ENCODE measurements at regions not wholly inside any gene's neighbourhood (a gene's known extent, or its start where the extent isn't known, plus 50 kb on each side); places are given as distances from the start of the nearest gene placed in this dataset.

DNA sequence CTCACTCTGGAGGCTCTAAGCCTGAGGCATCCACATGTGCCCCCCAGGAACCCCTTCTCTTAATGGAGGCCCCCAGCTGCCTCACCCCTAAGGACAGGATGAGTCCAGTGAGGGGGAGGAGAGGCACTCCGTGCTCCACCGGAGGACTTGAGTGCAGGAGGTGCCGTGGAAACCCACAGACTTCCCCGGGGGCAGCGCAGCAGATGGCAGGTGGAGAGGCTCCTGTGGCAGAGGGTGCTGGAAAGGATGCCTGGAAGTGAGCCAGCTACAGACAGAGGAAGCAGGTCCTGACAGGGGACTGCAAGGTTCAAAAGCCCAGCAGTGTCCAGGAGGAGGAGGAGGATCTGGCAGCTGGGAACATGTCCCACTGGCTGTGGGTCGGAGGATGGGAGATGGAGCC lies 1384.0 kb downstream of the TBC1D22A start:
- DNase-seq: no peak

DNA sequence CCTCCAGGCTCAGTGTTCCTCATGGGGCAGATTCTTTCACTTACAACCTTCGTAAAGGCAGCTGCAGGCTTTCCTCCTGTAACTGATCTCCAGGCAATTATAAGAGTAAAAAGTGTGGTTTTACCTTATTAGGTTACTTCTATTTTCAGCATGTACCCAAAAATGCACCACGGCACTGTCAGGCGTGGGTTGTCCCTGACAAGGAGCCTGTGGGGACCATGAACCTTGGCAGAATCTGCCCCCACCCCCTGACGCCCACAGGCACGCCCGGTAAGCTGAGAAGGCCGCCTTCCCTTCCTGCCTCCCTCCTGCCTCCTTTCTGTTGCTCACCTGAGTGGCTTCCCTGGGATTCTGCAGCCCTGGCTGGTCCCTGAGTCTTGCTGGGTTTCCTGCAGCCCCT lies 1383.3 kb downstream of the TBC1D22A start:
- no peak for DNase-seq

DNA sequence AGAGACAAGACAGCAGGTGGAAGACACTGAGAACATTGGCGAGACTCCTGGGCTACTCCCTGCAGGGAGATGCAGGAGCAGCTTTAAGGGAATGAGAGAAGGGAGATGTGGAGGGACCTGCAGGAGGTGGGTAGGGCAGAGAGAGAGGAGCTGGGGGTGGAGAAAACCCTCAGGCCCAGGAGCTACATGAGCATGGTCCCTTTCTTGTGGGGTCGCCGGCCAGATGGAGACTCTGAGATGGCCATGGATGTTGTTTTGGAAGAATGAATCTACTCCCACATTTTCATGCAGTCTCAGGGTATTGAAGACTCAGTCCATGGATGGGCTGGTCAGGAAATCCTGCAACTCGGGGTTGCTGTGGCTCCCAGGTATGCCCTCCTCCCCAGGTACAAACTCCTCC lies 1381.9 kb downstream of the TBC1D22A start:
- DNase-seq: no peak

DNA sequence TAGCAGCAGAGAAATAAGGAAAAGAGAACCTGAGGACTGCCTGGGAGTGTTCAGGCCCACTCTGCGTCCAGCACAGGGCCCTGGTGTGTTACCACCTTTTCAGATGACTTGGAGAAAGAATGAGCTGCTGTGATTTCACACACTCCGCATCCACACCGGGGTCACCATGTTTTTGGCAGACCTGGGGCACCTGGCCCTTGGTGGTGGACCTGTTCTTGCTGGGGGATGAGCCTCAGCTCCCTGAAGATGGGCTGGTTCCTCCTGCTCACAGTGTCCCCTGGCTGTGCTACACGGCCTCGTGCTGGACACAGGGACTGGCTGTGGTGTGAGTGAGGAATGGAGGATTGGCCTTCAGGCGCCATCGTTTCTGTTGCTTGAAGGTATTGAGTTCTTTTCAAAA lies 1381.4 kb downstream of the TBC1D22A start:
- DNase-seq: no peak

DNA sequence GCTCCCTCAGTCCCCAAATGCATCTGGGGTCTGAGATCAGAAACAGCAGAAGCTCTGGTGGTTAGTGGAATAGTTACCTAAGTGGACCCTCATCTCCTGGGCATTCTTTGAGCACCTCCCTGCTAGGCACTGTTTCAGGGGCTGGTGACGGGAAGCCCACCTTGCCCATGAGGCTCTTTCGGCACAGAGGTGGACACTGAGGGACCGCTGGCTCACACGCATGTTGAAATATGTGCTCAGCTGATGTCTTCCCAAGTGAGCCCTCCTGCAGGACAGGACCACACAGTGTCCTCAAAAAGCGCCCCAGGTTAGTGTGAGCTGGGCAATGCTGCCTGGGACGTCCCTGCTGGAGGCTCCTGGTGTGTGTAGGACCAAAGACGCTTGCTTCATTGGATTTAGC lies 1379.9 kb downstream of the TBC1D22A start:
- no peak for DNase-seq

DNA sequence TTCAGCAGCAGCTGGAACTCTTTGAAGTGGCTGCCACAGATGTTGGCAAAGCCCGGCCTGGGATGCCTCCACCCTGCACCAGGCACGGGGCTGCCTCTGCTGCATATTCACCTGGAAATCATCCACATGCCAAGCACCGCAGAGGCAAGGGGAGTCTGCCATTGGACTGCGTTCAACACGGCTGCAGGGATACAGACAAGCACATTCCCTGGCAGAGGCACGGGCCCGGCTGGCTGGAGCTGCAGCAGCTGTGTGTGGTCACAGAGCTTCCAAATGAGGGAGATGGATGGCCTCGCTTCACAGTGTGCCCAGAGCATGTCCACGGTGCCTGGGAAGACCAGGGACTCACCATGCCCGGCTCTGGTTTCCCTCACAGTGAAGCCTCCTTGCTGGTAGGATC lies 1378.9 kb downstream of the TBC1D22A start:
- no peak for DNase-seq

DNA sequence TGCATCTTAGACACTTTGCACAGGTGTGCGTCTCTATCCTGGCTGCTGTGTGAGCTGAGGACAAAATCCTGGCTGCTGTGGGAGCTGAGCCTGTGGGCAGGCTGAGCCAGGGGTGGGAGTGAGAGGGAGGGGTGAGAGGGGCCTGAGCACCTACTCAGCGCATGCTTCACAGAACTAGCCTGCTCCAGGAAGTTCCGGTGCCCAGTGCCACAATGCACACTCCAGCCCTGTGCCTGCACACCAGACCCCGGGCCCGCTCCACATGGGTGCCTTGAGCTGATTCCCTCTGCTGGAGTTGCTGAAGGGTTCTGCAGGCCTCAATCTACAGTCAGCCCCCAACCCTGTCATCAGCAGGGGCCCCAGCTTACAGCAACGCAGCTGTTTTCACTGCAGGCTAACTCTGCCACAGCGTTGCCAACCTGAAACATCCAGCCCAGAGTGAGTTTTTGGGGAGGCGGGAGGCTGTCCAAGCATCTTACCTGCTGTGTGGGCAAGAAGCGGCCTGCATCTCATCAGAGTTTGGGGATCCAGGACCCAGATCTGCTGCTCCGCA lies 1377.9 kb downstream of the TBC1D22A start:
- DNase-seq: no peak

DNA sequence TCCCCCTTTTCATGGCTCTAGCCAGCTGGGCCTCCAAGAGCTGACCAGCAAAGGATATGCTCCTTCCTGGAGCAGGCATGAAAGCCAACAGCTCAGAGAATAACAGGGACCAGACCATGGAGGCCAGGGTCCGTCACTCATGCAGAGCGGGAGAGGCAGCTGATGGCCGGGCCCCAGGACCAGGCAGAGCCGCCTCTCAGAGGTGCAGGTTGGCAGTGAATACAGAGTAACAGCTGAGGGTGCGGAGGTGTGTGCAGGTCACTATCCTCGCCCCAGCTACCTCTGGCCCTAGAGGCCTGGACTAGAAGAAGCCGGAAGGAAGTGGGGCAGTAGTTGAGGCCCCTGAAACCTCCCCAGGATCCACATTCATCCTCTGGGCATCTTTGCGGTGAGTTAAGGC lies 1377.3 kb downstream of the TBC1D22A start:
- DNase-seq: no peak

DNA sequence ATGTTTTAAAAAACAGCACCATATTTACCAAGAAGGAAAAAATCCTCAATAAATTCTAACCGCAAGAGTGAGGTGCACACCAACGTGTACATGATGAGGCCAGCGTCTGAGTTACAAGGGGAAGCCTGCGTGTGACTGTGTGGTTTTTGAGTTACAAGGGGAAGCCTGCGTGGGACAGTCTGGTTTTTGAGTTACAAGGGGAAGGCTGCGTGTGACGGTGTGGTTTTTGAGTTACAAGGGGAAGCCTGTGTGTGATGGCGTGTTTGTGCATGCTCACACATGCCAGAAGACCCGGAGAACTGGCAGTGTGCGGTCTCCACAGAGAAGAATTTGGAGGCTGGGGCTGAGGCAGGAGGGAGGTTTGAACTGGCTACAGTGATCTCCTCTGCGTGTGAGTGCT lies 1376.4 kb downstream of the TBC1D22A start:
- DNase-seq: no peak

DNA sequence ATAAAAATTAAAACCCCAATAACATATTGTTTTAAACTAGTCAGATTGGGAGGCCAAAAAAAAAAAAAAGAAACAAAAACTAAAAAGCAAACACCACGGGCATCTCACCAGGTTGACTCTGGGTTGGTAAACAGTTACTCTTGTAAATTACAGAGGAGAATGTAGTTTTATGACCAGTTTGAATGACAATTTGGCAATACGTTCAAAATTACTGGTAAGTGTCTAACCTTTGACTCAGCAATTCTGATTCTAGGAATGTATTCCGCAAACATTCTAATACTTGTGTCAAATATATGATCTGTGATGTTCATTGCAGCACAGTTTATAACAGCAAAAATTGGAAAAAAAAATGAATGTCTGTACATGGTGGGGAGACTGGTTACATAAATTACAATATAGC lies 1376.0 kb downstream of the TBC1D22A start:
- no peak for DNase-seq

DNA sequence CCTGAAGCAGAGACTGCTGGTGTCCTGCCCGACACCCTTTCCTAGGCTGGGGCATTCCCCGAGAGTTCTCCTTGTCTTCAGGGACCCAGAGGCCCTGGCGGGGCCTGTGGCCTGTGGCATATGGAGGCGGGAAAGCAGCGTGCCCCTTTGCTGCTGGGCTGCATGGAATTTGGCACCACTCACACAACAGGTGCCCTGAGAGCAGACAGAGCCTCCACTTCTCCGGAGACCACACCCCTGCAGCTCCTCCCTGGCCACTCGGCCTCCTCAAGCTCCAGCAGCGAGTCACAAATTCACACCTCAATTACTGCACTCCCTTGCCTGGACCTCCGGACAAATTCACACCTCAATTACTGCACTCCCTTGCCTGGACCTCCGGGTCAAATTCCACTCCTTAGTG lies 1375.2 kb downstream of the TBC1D22A start:
- DNase-seq: no peak

DNA sequence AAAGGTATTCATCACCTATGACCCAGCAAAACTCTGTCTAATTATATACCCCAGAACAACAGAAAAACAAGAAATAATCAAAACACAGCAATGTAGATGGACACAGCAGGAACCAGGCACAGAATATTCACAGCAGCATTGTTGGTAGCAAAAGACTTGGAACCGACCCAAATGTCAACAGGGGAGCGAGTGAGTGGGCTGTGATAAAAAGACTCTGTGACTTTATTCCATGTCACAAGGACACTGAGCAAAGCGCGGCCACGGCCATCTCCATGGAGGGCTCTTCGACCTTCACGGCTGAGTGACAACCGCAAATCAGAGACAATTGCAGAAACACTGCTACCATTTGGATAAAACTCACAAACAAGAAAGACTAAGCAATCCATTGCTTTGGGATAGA lies 1373.1 kb downstream of the TBC1D22A start:
- no peak for DNase-seq

DNA sequence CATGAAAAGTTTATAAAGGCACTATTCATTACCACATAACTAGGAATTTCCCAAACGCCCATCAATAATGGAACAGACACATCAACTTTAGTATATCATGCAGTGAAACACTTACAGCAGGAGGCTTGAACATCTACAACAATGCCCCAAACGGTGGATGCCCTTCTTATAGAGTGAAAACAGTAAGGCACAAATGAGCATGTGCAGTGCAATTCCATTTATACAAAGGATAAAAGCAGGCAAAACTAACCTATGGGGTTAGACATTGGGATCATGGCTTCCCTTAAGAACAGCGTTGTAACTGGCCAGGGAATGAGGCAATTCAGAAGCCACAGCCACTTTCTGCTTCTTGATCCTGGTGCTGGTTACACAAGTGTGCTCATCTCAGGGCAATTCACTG lies 1363.0 kb downstream of the TBC1D22A start:
- no peak for DNase-seq

DNA sequence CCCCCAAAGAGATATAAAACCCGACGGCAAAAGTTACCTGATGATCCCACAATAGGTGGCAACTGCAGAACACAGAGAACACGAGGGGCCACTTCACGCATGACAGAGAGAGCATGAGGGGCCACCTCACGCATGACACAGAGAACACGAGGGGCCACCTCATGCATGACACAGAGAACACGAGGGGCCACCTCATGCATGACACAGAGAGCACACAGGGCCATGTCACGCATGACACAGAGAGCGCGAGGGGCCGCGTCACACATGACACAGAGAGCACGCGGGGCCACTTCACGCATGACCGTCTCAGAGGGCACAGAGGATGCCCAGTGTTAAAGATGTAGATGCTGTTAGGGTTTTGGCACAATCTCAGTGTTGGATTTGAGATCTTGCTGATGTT lies 1359.5 kb downstream of the TBC1D22A start:
- no peak for DNase-seq

DNA sequence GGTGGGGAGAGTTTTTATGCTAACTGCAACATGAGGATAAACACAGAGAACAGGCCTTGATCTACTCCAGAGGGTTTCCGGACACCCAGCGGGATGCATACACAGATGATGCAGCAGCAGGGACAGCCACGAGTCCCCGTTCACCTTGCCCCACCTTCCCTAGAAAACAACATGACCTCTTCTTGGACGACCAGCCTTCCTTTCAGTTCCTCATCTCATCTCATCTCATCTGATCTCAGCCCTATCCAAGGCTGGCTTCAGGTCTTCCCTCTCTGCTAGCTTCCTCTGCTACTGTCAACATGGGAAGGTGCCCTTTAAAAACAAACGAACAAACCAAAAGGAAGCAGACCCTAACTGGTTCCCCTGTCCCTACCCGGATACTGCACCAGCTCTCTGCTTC lies 1356.2 kb downstream of the TBC1D22A start:
- no peak for DNase-seq

DNA sequence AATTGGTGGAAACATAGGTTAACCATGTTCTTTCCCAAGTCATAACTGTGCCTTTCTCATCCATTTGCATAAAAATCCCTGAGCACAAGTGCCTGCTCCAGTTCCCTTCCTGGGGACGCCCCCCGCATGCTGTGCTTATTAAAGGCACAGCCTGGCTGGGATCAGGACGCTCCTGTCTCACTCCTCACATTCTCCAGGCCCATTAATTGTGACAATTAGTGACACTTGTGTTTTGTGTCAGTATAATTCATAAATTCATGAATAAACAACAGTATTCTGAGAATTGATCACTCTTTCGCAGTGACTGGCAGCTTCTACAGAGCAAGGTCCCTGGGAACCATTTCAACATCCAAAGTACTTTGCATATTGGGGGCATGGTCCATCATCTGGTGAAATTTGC lies 1354.4 kb downstream of the TBC1D22A start:
- DNase-seq: no peak

DNA sequence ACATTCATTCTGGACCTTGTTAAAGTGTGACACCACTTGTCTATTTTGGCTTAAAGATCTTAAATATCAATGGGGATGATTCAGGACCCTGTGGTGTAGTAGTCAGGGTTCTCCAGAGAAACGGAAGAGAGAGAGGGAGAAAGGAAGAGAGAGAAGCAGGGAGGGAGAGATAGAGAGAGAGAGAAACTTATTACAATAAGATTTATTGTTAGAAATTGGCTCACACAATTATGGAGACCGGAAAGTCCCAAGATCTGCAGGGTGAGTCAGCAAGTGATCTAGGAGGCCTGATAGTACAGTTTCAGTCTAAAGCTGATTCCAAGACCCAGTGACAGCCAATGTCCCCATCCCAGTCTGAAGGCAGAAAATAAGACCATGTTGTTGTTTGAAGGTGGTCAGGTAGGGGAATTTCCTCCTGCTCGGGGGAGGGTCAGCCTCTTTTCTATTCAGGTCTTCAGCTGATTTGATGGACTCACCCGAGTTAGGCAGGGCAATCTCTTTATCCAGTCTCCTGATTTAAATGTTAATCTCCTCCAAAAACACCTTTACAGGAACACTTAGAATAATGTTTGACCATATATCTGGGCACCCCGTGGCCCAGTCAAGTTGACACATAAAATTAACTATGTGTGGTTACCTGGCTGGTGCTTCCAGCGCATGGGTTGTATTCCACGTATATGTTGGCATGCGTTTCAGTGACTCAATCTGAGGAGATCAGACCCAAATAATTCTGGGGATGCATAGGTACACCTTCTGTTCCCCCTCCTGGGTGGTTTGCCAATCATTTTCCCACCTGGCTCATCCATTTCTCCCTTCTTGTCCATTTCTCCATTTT lies 1350.5 kb downstream of the TBC1D22A start:
- no peak for DNase-seq

DNA sequence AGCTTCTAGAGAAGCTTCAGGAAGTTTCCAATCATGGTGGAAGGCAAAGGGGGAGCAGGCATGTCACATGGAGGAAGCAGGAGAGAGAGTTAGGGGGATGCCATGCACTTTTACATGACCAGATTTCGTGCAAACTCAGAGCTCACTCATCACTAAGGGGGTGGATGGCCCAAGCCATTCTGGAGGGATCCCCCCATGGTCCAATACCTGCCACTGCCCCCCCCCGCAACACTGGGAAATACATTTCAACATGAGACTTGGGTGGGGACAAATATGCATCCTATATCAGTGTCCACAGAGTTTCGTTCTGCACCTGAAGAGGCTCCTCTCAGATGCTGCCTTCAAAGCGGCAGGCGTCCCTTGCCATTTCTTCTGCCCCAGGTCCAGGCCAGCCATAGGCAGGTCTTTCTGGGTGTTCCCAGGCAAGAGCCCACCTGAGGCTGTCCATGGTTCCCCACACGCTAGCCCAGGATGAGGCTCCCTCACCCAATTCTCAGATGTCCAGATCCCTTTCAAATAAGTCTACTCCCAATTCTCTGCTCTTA lies 1344.3 kb downstream of the TBC1D22A start:
- no peak for DNase-seq

DNA sequence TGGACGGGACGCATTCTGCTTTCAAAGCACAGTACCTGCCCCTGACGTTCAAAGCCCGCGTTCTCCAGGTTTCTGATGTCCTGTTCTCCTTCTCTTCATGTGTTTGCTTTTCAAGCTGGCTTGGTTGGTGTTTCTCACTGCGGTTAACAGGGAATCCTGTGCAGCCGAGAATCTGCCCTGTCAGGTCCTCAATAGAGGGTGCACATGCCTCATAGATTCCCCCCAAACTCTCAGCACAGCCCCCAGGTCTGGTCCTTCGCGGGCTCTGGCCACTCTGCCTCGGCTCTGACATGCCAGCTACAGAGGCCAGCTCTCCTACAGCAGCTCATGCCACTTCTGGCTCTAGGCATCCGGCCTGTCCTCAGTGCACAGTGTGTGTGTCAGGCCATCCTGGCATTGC lies 1343.8 kb downstream of the TBC1D22A start:
- DNase-seq: no peak

DNA sequence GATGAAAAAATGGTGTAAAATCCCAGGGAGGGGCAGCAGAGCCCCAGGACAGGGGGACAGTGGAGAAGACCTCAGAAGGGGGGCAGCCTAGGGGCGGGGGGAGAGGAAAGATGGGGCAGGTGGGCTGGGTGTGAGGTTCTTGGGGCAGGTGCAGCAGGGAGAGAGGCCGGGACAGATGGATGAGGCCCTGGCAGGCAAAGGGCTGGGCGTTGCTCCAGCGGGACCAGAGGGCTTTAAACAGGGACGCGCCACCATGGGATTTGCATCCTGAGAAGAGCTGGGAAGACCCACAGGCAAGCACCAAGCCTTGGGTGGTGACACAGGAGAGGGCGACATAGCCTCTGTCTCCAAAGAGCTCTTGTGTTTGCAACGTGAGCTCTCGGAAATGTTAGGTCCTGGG lies 1342.8 kb downstream of the TBC1D22A start:
- no peak for DNase-seq

DNA sequence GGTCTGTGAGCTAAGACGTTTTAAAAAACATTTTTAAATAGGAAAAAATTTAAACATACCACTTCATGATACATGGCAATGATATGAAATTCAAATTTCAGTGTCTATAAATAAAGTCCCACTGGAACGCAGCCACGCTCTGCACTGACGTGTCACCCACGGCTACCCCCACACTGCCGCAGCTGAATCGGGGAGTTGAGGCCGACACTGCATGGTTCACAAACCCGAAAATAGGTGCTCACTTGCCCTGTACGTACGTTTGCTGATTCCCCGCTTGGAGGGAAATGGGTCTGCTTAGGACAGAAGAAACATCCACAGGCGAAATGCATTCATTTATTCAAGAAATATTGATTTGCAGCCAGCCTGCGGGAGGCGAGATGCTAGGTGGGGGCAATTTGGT lies 1342.3 kb downstream of the TBC1D22A start:
- no peak for DNase-seq

DNA sequence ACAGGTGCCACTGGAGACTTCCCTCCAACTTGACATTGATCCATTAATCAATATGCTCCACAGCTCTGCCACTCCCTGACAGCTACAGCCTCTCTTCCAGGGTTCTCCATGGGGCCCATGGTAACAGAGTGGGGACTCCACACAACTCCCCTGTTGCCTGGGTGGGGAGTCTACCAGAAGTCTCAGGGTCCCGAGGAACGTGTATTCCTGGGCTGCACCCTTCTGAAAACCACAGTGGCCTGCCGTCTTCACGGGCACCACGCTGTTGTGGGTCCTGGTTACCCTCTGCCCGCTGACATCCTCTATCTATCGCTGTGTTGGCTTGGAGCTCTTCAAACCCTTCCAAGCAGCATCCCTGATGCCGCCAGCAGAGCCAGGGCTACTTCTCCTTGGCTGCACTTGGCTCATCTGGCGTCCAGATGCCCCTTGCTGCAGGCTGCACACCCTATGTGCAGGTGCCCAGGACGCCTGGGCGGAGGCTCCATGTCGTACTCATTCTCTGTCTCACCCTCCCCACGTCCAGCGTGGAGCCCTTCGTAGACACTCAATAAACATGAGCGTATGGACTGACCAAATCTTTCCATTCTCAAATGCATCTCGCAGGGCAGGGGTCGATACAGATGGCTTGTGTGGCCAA lies 1341.8 kb downstream of the TBC1D22A start:
- DNase-seq: no peak

DNA sequence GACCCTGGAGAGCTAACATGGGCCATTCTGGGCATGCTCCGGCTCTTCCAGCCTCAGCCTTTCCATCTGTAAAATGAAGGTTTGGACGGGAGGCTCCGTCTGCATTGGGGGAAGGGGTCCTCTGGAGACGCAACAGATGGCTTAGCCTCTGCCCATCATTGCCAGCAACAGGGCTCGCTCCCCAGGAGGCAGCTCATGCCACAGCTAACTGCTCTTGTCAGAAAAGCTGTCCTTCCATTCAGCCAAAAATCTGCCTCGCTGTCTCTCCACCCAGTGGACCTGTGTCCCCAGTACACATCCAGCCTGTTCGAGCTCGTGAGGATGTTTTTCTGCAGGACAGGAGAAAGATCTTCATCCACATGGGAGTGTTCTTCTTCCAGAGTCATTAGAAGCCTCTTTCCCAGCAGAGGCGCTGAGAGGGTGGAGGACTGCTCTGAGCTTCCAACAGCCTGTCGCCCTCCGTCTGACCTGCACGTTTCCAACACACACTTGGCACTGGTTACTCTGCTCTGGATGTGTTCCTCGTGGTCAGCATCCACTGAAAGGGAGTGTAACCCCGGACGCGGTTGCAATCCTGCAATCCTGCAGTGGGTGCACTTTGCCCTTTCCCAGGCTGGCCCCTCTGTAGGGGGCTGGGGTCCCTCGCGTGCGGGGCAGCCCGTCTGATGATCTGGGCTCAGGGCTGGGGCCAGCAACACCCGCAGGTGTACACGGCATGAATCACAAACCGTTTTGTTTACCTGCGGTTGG lies 1340.9 kb downstream of the TBC1D22A start:
- no peak for DNase-seq
